Esophagus (tissue), 2 donors: ENCODE measurements at regions not wholly inside any gene's neighbourhood (a gene's known extent, or its start where the extent isn't known, plus 50 kb on each side); places are given as distances from the start of the nearest gene placed in this dataset.

ENCODE experiments used
- H3K27ac ChIP-seq, 2 donors: one replicate each; pipeline ENCODE4 v1.5.1; 2013; ENCODE audit warnings: low read depth in 2 of 2, mild to moderate bottlenecking in 2 of 2, inconsistent platforms in 1 of 2, low read length in 1 of 2, moderate library complexity in 1 of 2
- H3K27me3 ChIP-seq, 2 donors: one replicate each; pipeline ENCODE4 v1.6.1; 2013; ENCODE audit warnings: low read length in 2 of 2, control low read depth in 1 of 2, mild to moderate bottlenecking in 1 of 2; ENCODE audit not compliant: insufficient read depth in 2 of 2, control insufficient read depth in 1 of 2
- H3K36me3 ChIP-seq, 2 donors: one replicate each; pipeline ENCODE4 v1.6.1; 2013; ENCODE audit warnings: low read length in 1 of 2; ENCODE audit not compliant: control insufficient read depth in 2 of 2, insufficient read depth in 2 of 2
- H3K4me1 ChIP-seq, 2 donors: one replicate each; pipeline ENCODE4 v1.6.1; 2013; ENCODE audit warnings: low read length in 1 of 2; ENCODE audit not compliant: control insufficient read depth in 2 of 2, insufficient read depth in 2 of 2
- H3K4me3 ChIP-seq, 2 donors: one replicate each; pipeline ENCODE4 v1.5.1; 2013; ENCODE audit warnings: low read length in 2 of 2, mild to moderate bottlenecking in 2 of 2, low read depth in 1 of 2, moderate library complexity in 1 of 2
- H3K9me3 ChIP-seq, 2 donors: one replicate each; pipeline ENCODE4 v1.6.1; 2013; ENCODE audit warnings: mild to moderate bottlenecking in 2 of 2, low read depth in 1 of 2, low read length in 1 of 2, moderate library complexity in 1 of 2; ENCODE audit not compliant: control insufficient read depth in 2 of 2, insufficient read depth in 1 of 2
- WGBS, 2 donors: extraction: QIAGEN DNeasy Blood & Tissue Kit; methylation state at CpG; one replicate each; pipeline ENCODE4 v1.1.7; 2013; 5-methylcytosine and 5-hydroxymethylcytosine counted together
- donor health status: healthy with polysubstance abuse.
- donor health status: Bipolar disorder and iron deficiency.

DNA sequence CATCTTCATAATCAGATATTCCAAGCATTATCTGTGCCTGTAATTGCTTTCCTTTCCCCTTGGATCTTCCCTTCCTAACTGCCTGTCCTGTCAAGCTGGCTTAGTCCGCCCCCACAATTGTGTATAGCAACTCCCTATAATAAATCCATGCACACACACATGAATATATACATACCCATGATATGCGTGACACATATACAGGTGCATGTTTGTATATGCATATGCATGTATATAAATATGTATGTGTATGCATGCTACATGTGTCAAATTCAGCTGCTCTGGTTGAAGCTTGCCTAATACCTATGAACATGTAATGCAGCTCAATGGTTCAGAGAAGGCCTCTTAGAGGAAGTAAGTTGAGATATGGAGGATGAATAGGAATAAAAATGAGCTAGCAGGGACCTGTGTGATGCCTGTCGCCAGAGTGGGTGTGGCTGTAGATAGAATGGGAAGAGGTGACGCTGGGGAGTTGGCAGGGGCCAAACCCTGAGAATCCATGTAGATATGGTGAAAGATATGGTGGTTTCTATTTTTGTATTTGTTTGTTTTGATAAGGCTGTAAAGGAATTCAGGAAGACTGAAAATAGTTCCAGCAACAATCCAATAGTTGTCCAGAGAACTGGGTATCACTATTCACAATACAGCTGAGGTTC lies 595.0 kb upstream of the BOD1L1 start:
- Histone ChIP-seq H3K36me3 (no peaks in the 10 kb centered on the region), H3K27ac (no peak overlapping the region), H3K9me3 (no peaks in the 10 kb centered on the region), H3K4me3 (no peak overlapping the region), H3K27me3 (no peaks in the 10 kb centered on the region), H3K4me1 (no peaks in the 10 kb centered on the region)
- 64 to 82% methylated on average over 4 of the region's 4 CpGs for WGBS, 2 donors

DNA sequence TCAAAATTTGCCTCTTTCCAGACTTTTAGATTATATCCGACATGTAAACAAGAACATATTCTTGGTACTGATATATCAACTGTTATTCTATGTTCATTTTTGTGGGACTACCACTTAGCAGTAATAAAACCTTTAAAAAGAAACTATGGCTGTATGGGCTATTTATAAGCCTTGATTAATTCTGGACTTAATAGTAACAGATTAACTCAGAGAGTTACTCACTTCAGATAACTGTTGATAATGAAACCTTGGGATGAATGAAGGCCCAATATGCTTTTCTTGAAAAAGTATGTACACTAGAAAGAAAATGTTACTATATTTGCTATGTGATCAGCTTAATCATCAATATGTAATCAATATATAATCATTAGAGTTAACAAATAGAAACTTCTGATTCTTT lies 595.9 kb upstream of the BOD1L1 start:
- H3K27ac ChIP-seq, result no peak overlapping the region
- H3K36me3 ChIP-seq, result no peaks in the 10 kb centered on the region
- no peaks in the 10 kb centered on the region for H3K27me3 ChIP-seq
- no peak overlapping the region for H3K4me3 ChIP-seq
- no peaks in the 10 kb centered on the region for H3K9me3 ChIP-seq
- H3K4me1 ChIP-seq, result no peaks in the 10 kb centered on the region
- WGBS, 2 donors, result 86 to 100% methylated on average over 1 of the region's 1 CpG

DNA sequence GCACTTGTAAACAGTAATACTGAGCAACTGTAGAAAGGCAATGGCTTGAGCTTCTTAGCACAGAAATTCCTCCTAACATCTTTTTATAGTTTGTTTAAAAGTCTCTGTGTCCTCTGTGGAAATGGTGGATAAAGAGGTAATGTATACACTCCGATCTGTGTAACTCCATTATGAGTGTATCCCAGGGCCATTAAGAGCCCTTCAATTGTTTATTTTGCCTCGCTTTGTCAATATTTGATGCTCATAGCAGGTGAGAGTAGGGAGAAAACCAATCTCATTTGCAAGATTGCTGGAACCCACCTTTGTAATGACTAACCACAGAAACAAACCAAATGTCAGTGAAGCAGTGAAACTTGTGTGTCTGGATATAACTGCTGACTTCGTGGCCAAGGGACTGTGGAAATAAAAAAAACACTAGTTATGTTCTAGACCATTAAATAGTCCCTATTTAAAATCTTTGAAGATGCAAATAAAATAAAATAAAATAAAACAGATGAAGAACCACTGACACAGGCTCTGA lies 598.2 kb upstream of the BOD1L1 start:
- H3K4me1 ChIP-seq, result no peaks in the 10 kb centered on the region
- no peaks in the 10 kb centered on the region for H3K9me3 ChIP-seq
- H3K27me3 ChIP-seq, result no peaks in the 10 kb centered on the region
- H3K4me3 ChIP-seq, result no peak overlapping the region
- no peak overlapping the region for H3K27ac ChIP-seq
- 68 to 73% methylated on average over 3 of the region's 3 CpGs for WGBS, 2 donors
- no peaks in the 10 kb centered on the region for H3K36me3 ChIP-seq

DNA sequence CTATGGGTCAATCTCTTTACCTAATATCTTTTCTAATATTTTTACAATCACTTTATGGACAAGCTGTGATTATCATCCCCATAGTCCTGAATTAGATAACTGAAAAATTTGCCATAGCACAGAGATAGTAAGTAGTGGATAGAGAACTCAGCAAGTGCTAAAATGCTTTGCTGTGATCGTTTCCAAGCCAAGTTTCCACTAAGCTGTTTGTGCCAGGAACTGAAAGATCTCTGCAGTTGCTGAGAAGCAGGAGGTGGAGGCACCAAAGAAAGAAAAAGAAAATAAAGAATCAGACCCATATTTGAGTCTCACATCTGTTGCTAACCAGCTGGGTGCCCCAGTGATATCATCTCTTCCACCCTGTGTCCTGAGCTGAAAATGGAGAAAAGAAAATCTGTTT lies 605.6 kb upstream of the BOD1L1 start:
- no peaks in the 10 kb centered on the region for H3K36me3 ChIP-seq
- no peaks in the 10 kb centered on the region for H3K9me3 ChIP-seq
- H3K27me3 ChIP-seq, result no peaks in the 10 kb centered on the region
- WGBS, 2 donors, result 36% methylated on average over 1 of the region's 1 CpG
- H3K4me3 ChIP-seq, result no peak overlapping the region
- no peak overlapping the region for H3K27ac ChIP-seq
- no peaks in the 10 kb centered on the region for H3K4me1 ChIP-seq

DNA sequence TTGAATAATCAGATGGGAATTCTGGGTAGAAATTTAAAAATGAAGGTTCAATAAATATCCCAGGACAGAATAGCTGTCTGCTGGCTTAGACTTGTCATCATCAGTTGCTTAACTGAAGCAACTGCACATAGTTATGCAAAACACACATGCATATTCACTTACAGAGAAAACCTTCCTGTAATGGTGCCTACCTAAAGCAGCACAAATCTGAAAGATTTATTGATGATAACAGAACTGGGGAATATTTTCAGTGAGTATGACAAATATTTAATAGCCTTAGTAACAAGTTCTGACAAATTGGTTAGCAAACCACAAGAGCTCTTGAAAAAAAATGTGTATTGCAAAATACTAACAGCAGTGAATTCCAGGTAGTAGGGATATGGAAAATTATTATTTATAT lies 606.8 kb upstream of the BOD1L1 start:
- Histone ChIP-seq H3K36me3 (no peaks in the 10 kb centered on the region), H3K4me1 (no peaks in the 10 kb centered on the region), H3K4me3 (no peak overlapping the region), H3K27me3 (no peaks in the 10 kb centered on the region), H3K27ac (no peak overlapping the region), H3K9me3 (no peaks in the 10 kb centered on the region)

DNA sequence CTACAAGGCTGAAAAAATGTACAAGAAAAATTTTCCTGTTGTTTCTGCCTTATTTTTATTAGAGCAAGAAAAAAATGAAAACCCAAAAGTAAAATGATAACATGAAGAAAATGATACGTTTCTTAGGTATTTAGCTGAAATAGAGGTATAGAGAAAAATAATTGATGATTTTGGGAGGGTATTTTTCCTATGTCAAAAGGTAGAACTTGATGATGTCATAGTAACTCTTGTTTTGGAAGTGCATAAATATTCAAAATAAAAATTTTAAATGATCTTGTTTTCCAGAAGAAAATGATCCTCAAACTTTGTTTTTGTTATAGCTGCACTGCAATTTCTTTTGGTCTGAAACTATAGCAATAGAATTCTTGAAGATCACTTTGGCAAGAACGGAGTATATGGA lies 608.8 kb upstream of the BOD1L1 start:
- no peak overlapping the region for H3K27ac ChIP-seq
- no peak overlapping the region for H3K4me3 ChIP-seq
- H3K36me3 ChIP-seq, result no peaks in the 10 kb centered on the region
- no peaks in the 10 kb centered on the region for H3K27me3 ChIP-seq
- no peaks in the 10 kb centered on the region for H3K9me3 ChIP-seq
- no peaks in the 10 kb centered on the region for H3K4me1 ChIP-seq
- WGBS, 2 donors, result 71 to 86% methylated on average over 2 of the region's 2 CpGs

DNA sequence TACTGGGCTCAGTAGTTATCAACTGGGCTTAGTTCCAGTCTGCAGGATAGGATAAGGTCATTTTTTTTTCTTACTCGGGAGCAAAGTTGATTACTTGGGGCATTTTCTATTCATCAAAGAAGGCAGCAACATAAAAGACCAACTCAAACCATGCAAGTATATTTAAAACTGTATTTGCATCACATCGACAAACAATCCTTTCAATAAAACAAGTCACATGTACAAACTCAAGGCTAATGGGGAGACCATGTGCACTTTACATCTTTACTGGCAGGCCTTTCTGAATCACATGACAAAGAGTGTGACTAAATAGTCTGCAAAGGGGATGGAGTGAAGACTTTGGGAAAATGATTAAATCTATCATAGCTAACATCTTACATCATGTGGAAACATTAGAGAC lies 610.4 kb upstream of the BOD1L1 start:
- no peaks in the 10 kb centered on the region for H3K9me3 ChIP-seq
- 69 to 74% methylated on average over 2 of the region's 2 CpGs for WGBS, 2 donors

DNA sequence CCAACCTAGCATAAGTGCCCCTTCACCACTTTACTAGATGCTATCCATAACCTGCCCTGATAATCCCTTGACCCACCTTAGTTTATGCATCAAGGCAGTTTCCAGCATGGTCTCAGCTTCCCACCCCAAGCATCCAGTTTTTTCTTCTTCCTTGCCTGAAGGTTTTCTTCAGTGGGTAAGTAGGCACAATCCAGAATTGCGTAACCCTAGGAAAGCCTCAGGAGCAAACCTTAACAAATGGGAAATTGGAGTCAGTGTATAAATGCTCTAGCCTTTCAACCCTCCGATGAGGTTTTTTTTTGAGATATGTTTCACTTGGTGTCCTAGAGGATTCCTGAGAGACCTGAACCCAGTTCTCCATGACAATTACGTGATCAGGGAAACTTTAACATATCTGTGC lies 614.0 kb upstream of the BOD1L1 start:
- Histone ChIP-seq H3K4me1 (no peaks in the 10 kb centered on the region), H3K9me3 (no peaks in the 10 kb centered on the region), H3K27me3 (no peaks in the 10 kb centered on the region), H3K36me3 (no peaks in the 10 kb centered on the region), H3K4me3 (no peak overlapping the region), H3K27ac (no peak overlapping the region)
- 90 to 91% methylated on average over 3 of the region's 3 CpGs for WGBS, 2 donors

More for the DNA sequence above, 610.4 kb upstream of the BOD1L1 start:
- Histone ChIP-seq H3K4me3 (no peak overlapping the region), H3K4me1 (no peaks in the 10 kb centered on the region), H3K27ac (no peak overlapping the region), H3K27me3 (no peaks in the 10 kb centered on the region), H3K36me3 (no peaks in the 10 kb centered on the region)

DNA sequence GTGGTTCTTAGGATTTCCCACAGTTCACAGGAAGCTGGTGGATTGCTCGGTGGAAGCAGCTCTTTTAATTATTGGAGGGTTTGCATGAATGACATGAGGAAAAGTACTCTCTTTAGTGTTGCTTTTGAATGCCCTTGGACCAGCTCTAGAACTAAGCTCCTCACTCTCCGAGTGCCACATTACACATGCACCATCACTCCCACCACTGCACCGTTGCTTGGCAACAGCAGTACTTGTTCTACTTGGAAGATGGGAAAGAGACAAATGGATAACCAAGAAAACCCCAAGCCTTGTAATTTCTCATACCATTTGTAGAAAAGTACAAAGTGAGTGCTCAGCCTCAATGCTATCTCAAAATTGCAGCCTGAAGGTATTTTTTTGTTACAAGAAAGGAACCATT lies 620.2 kb upstream of the BOD1L1 start:
- H3K9me3 ChIP-seq, result no peaks in the 10 kb centered on the region
- no peak overlapping the region for H3K4me3 ChIP-seq
- no peaks in the 10 kb centered on the region for H3K4me1 ChIP-seq
- WGBS, 2 donors, result 74 to 80% methylated on average over 3 of the region's 3 CpGs
- no peaks in the 10 kb centered on the region for H3K36me3 ChIP-seq
- H3K27me3 ChIP-seq, result no peaks in the 10 kb centered on the region
- H3K27ac ChIP-seq, result no peak overlapping the region

DNA sequence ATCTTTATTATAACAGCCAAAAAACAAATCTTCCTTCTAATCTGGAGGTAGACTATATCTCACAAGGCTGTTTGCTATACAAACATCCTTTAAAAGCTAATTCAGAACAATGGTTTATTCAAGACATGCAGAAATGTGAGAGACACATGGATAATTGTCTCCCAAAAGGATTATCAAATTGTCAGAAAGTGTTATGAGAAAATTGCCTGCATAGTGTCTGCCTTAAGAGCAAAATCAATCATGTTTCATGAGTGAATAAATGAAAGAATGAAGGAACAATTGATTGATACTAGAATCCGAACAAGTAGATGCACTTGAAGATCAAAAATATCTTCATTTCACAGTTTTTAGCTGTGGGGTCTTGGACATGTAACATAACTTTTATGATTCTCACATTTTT lies 621.7 kb upstream of the BOD1L1 start:
- H3K9me3 ChIP-seq, result no peaks in the 10 kb centered on the region
- H3K36me3 ChIP-seq, result no peaks in the 10 kb centered on the region
- WGBS, 2 donors, result 78 to 79% methylated on average over 1 of the region's 1 CpG
- no peaks in the 10 kb centered on the region for H3K27me3 ChIP-seq
- no peak overlapping the region for H3K4me3 ChIP-seq
- no peaks in the 10 kb centered on the region for H3K4me1 ChIP-seq
- H3K27ac ChIP-seq, result no peak overlapping the region
